ENCODE measurements at regions not wholly inside any gene's neighbourhood (a gene's known extent, or its start where the extent isn't known, plus 50 kb on each side); places are given as distances from the start of the nearest gene placed in this dataset.

GRCh38 chr5:111563031-111563822 lies 50.9 kb upstream of the STARD4 start:
- DNase-seq (ENCODE audit: low read depth), result peak; percentile 97
- TF ChIP-seq CTCF (conservative IDR thresholded peaks at IDR 0.05; ENCODE audit: low read depth, low read length), result no peak
- no peak overlapping the region for H3K4me3 ChIP-seq (ENCODE audit: low read depth, low read length)

- no peak for DNase-seq (ENCODE audit: low read depth)
- no peak for TF ChIP-seq CTCF (conservative IDR thresholded peaks at IDR 0.05; ENCODE audit: low read depth, low read length)
Observed at GRCh38 chr5:111562561-111562960, 50.2 kb upstream of the STARD4 start.

More at GRCh38 chr5:111562561-111562960, 50.2 kb upstream of the STARD4 start:
- no peak overlapping the region for H3K4me3 ChIP-seq (ENCODE audit: low read depth, low read length)

Data from epithelial cell of proximal tubule (primary cell).